ENCODE measurements at regions not wholly inside any gene's neighbourhood (a gene's known extent, or its start where the extent isn't known, plus 50 kb on each side); places are given as distances from the start of the nearest gene placed in this dataset.

- no TSS peak for BruUV-seq (replicated peaks)
Measured at GRCh38 chr21:43317959-43318358, 109.0 kb downstream of the SIK1 start.

More at GRCh38 chr21:43317959-43318358, 109.0 kb downstream of the SIK1 start:
- Histone ChIP-seq H3K9me3 (replicated peaks; ENCODE audit: control insufficient read depth, insufficient read depth, low read length) (no peaks in the 10 kb centered on the region), H2AFZ (ENCODE audit: low read depth, low read length) (no peak overlapping the region), H4K20me1 (replicated peaks; ENCODE audit: control insufficient read depth, extremely low read depth, insufficient read depth, low read length) (no peaks in the 10 kb centered on the region), H3K4me2 (ENCODE audit: insufficient read depth, low read length) (no peak overlapping the region), H3K27ac (ENCODE audit: insufficient read depth, low read depth, low read length) (no peak overlapping the region), H3K36me3 (ENCODE audit: control insufficient read depth in 2 of 2, extremely low read depth in 1 of 2, insufficient read depth in 2 of 2, low read length in 2 of 2) (no peaks in the 10 kb centered on the region), H3K4me1 (ENCODE audit: control insufficient read depth, extremely low read depth, insufficient read depth, low read length) (no peaks in the 10 kb centered on the region), H3K79me2 (ENCODE audit: control insufficient read depth, insufficient read depth, low read length) (no peaks in the 10 kb centered on the region), H3K27me3 (ENCODE audit: control insufficient read depth in 2 of 2, insufficient read depth in 2 of 2, low read length in 2 of 2) (no peaks in the 10 kb centered on the region), H3K4me3 (replicated peaks in 1 of 3; ENCODE audit: insufficient read depth in 1 of 3, low read depth in 1 of 3, low read length in 3 of 3) (no peak overlapping the region), H3K9me1 (replicated peaks; ENCODE audit: control insufficient read depth, extremely low read depth, insufficient read depth, low read length) (no peaks in the 10 kb centered on the region), H3K9ac (replicated peaks; ENCODE audit: extremely low read depth, insufficient read depth, low read length) (no peak overlapping the region)
- dilution Hi-C loops (cut with MboI; ENCODE audit: extremely low pct_ligation_motif_present, low sequenced_read_pairs) (no loop called here), intact Hi-C loops (cut with micrococcal nuclease) (no loop called here)
- CTCF ChIA-PET: no interaction called here
- POLR2A ChIA-PET: no interaction called here
- TF ChIP-seq EZH2 (IDR thresholded peaks at IDR 0.05; ENCODE audit: borderline replicate concordance, low read depth, low read length, severe bottlenecking): no peak
- no peak for TF ChIP-seq FOS (IDR thresholded peaks at IDR 0.05; ENCODE audit: borderline replicate concordance, insufficient read depth, low read length)
- TF ChIP-seq POLR2AphosphoS5 (IDR thresholded peaks at IDR 0.05; ENCODE audit: insufficient read depth, low read depth, low read length): no peak
- no peak for TF ChIP-seq JUN (IDR thresholded peaks at IDR 0.05; ENCODE audit: borderline replicate concordance, insufficient read depth, insufficient read length, low read depth)
- no peak for TF ChIP-seq MYC (IDR thresholded peaks at IDR 0.05; ENCODE audit: low read depth, low read length)
- TF ChIP-seq, protein P1, sequence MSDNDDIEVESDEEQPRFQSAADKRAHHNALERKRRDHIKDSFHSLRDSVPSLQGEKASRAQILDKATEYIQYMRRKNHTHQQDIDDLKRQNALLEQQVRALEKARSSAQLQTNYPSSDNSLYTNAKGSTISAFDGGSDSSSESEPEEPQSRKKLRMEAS (IDR thresholded peaks at IDR 0.05; ENCODE audit: insufficient read depth, insufficient read length): no peak
- no peak for TF ChIP-seq CTCF (IDR thresholded peaks at IDR 0.05; ENCODE audit: extremely low read depth in 1 of 2, insufficient read depth in 1 of 2, low read depth in 1 of 2, low read length in 2 of 2)
- no peak for TF ChIP-seq POLR2A (IDR thresholded peaks at IDR 0.05; ENCODE audit: low read depth, low read length)
- TF ChIP-seq GATA2 (IDR thresholded peaks at IDR 0.05; ENCODE audit: insufficient read depth, insufficient read length, low read depth, low read length): no peak
- FAIRE-seq (no peak), DNase-seq (ENCODE audit: low read depth, low spot score) (no peak)
